Nephron (organoid): ENCODE measurements at regions not wholly inside any gene's neighbourhood (a gene's known extent, or its start where the extent isn't known, plus 50 kb on each side); places are given as distances from the start of the nearest gene placed in this dataset.
A peak's percentile ranks its signal among the peaks of the same experiment; 100 is the strongest.

ENCODE experiments used
- H3K27ac Mint-ChIP-seq, 3 experiments: 2 replicates each; pipeline ENCODE4 v1.8.0; 2020; ENCODE audit warnings: mixed read lengths in 3 of 3, mild to moderate bottlenecking in 2 of 3, moderate library complexity in 1 of 3
- H3K27me3 Mint-ChIP-seq: 2 replicates; pipeline ENCODE4 v1.8.0; 2021; ENCODE audit warnings: low read depth, mild to moderate bottlenecking, moderate library complexity, mixed read lengths
- H3K36me3 Mint-ChIP-seq: 2 replicates; pipeline ENCODE4 v1.8.0; 2020; ENCODE audit warnings: low read depth, mixed read lengths
- H3K4me1 Mint-ChIP-seq: 2 replicates; pipeline ENCODE4 v1.8.0; 2020; ENCODE audit warnings: mixed read lengths
- H3K4me3 Mint-ChIP-seq, 3 experiments: 2 replicates each; pipeline ENCODE4 v1.8.0; 2020; ENCODE audit warnings: mild to moderate bottlenecking in 3 of 3, mixed read lengths in 3 of 3, moderate library complexity in 2 of 3
- H3K9me3 Mint-ChIP-seq: 2 replicates; pipeline ENCODE4 v1.8.0; 2020; ENCODE audit warnings: mixed read lengths
- CTCF ChIP-seq, 3 experiments: fragments of 200-600 bp; sonication (generic); IDR thresholded peaks; one replicate each; pipeline ENCODE4 v1.5.0; 2021; ENCODE audit warnings: antibody characterized with exemption in 3 of 3; ENCODE audit not compliant: unreplicated experiment in 3 of 3

- no peak for TF ChIP-seq CTCF (IDR thresholded peaks at IDR 0.05; ENCODE audit: unreplicated experiment in 3 of 3)
- no peaks in the 10 kb centered on the region for H3K36me3 Mint-ChIP-seq
- H3K27ac Mint-ChIP-seq = no peak overlapping the region
- peaks cover 5% of the 10 kb centered on the region for H3K9me3 Mint-ChIP-seq
- no peaks in the 10 kb centered on the region for H3K4me1 Mint-ChIP-seq
- no peaks in the 10 kb centered on the region for H3K27me3 Mint-ChIP-seq
- no peak overlapping the region for H3K4me3 Mint-ChIP-seq
Observed at GRCh38 chr5:109574985-109575384, 114.7 kb upstream of the MAN2A1 start.

GRCh38 chr5:109573766-109574165, 116.0 kb upstream of the MAN2A1 start:
- H3K36me3 Mint-ChIP-seq = no peaks in the 10 kb centered on the region
- no peaks in the 10 kb centered on the region for H3K4me1 Mint-ChIP-seq

GRCh38 chr5:109573256-109573655, 116.5 kb upstream of the MAN2A1 start:
- Mint-ChIP-seq H3K27ac (no peak overlapping the region), H3K4me1 (no peaks in the 10 kb centered on the region), H3K4me3 (no peak overlapping the region), H3K9me3 (peaks cover 5% of the 10 kb centered on the region), H3K27me3 (no peaks in the 10 kb centered on the region), H3K36me3 (no peaks in the 10 kb centered on the region)
- no peak for TF ChIP-seq CTCF (IDR thresholded peaks at IDR 0.05; ENCODE audit: unreplicated experiment in 3 of 3)

More at GRCh38 chr5:109573766-109574165, 116.0 kb upstream of the MAN2A1 start:
- H3K9me3 Mint-ChIP-seq = peaks cover 5% of the 10 kb centered on the region
- H3K27me3 Mint-ChIP-seq = no peaks in the 10 kb centered on the region
- no peak for TF ChIP-seq CTCF (IDR thresholded peaks at IDR 0.05; ENCODE audit: unreplicated experiment in 3 of 3)
- no peak overlapping the region for H3K4me3 Mint-ChIP-seq
- no peak overlapping the region for H3K27ac Mint-ChIP-seq

- Mint-ChIP-seq H3K9me3 (peaks cover 3% of the 10 kb centered on the region), H3K27ac (no peak overlapping the region), H3K4me1 (peaks cover 5% of the 10 kb centered on the region), H3K4me3 (no peak overlapping the region), H3K27me3 (no peaks in the 10 kb centered on the region), H3K36me3 (no peaks in the 10 kb centered on the region)
- TF ChIP-seq CTCF (IDR thresholded peaks at IDR 0.05; ENCODE audit: unreplicated experiment in 3 of 3) = no peak
Observed at GRCh38 chr5:109571785-109572184, 117.9 kb upstream of the MAN2A1 start.

GRCh38 chr5:109570362-109570874, 119.3 kb upstream of the MAN2A1 start:
- TF ChIP-seq CTCF (IDR thresholded peaks at IDR 0.05; ENCODE audit: unreplicated experiment in 3 of 3) = no peak
- peaks cover 5% of the 10 kb centered on the region for H3K4me1 Mint-ChIP-seq
- no peak overlapping the region for H3K4me3 Mint-ChIP-seq
- H3K27ac Mint-ChIP-seq = no peak overlapping the region
- H3K9me3 Mint-ChIP-seq = no peaks in the 10 kb centered on the region
- H3K36me3 Mint-ChIP-seq = no peaks in the 10 kb centered on the region
- H3K27me3 Mint-ChIP-seq = no peaks in the 10 kb centered on the region

- H3K36me3 Mint-ChIP-seq = no peaks in the 10 kb centered on the region
- no peak overlapping the region for H3K4me3 Mint-ChIP-seq
- peaks cover 5% of the 10 kb centered on the region for H3K4me1 Mint-ChIP-seq
- no peaks in the 10 kb centered on the region for H3K27me3 Mint-ChIP-seq
- TF ChIP-seq CTCF (IDR thresholded peaks at IDR 0.05; ENCODE audit: unreplicated experiment in 3 of 3) = no peak
- no peaks in the 10 kb centered on the region for H3K9me3 Mint-ChIP-seq
- H3K27ac Mint-ChIP-seq = peak overlapping the region in 1 of 3 experiments; percentile 2
Observed at GRCh38 chr5:109567374-109568044, 122.2 kb upstream of the MAN2A1 start.
